ENCODE measurements at regions not wholly inside any gene's neighbourhood (a gene's known extent, or its start where the extent isn't known, plus 50 kb on each side); places are given as distances from the start of the nearest gene placed in this dataset.

DNA sequence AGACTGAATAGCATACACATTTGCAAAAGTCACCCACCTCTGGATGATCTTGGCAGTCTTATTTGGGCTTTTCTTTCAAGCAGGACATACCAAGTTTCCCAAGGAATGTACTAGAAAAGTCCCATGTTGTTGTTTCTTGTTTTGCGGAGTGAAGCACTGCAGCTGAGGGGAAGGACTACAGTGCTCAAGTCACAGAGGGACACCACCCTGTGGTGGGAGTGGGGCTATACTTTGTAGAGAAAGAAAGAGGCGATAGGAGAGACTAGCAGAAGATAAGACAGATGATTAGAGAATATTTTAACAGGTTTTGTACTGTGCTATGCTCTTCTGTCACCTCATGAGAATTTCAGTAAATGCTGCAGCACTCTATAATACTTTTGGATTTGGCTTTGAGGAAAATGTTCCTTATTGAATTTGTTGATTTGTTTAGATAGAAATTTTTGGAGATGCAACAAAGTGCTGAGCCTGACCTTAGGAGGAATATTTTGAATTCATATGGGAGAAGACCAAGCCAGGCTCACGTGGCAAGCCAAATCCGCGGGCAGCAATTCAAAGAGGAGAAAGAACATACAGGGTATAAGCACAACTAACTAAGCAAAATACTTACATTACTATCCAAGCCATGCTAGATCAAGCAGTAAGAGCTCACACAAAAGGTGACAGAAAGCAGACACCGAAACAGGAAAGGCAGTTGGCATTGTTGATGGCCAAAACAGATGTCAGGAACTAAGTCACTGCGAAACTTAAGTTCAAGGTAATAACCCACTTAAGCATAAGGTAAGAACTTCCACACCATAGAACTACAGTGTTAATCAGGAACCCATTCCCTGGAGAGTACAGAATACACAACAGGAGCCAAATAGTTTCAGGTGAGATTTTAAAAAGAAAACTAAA, 280.3 kb upstream of the INTU start (continued):
- TF ChIP-seq, protein P1, sequence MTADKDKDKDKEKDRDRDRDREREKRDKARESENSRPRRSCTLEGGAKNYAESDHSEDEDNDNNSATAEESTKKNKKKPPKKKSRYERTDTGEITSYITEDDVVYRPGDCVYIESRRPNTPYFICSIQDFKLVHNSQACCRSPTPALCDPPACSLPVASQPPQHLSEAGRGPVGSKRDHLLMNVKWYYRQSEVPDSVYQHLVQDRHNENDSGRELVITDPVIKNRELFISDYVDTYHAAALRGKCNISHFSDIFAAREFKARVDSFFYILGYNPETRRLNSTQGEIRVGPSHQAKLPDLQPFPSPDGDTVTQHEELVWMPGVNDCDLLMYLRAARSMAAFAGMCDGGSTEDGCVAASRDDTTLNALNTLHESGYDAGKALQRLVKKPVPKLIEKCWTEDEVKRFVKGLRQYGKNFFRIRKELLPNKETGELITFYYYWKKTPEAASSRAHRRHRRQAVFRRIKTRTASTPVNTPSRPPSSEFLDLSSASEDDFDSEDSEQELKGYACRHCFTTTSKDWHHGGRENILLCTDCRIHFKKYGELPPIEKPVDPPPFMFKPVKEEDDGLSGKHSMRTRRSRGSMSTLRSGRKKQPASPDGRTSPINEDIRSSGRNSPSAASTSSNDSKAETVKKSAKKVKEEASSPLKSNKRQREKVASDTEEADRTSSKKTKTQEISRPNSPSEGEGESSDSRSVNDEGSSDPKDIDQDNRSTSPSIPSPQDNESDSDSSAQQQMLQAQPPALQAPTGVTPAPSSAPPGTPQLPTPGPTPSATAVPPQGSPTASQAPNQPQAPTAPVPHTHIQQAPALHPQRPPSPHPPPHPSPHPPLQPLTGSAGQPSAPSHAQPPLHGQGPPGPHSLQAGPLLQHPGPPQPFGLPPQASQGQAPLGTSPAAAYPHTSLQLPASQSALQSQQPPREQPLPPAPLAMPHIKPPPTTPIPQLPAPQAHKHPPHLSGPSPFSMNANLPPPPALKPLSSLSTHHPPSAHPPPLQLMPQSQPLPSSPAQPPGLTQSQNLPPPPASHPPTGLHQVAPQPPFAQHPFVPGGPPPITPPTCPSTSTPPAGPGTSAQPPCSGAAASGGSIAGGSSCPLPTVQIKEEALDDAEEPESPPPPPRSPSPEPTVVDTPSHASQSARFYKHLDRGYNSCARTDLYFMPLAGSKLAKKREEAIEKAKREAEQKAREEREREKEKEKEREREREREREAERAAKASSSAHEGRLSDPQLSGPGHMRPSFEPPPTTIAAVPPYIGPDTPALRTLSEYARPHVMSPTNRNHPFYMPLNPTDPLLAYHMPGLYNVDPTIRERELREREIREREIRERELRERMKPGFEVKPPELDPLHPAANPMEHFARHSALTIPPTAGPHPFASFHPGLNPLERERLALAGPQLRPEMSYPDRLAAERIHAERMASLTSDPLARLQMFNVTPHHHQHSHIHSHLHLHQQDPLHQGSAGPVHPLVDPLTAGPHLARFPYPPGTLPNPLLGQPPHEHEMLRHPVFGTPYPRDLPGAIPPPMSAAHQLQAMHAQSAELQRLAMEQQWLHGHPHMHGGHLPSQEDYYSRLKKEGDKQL (CRISPR knock-in tag; IDR thresholded peaks at IDR 0.05; ENCODE audit: low read depth) = no peak
- TF ChIP-seq HOXA5 (CRISPR knock-in tag; IDR thresholded peaks at IDR 0.05) (no peak), ARNT (IDR thresholded peaks at IDR 0.05) (no peak), ZNF83 (CRISPR knock-in tag; IDR thresholded peaks at IDR 0.05; ENCODE audit: borderline replicate concordance) (no peak)
- TF ChIP-seq, protein P2, sequence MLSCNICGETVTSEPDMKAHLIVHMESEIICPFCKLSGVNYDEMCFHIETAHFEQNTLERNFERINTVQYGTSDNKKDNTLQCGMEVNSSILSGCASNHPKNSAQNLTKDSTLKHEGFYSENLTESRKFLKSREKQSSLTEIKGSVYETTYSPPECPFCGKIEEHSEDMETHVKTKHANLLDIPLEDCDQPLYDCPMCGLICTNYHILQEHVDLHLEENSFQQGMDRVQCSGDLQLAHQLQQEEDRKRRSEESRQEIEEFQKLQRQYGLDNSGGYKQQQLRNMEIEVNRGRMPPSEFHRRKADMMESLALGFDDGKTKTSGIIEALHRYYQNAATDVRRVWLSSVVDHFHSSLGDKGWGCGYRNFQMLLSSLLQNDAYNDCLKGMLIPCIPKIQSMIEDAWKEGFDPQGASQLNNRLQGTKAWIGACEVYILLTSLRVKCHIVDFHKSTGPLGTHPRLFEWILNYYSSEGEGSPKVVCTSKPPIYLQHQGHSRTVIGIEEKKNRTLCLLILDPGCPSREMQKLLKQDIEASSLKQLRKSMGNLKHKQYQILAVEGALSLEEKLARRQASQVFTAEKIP (CRISPR knock-in tag; IDR thresholded peaks at IDR 0.05; ENCODE audit: borderline replicate concordance) = no peak
- TF ChIP-seq, protein P3, sequence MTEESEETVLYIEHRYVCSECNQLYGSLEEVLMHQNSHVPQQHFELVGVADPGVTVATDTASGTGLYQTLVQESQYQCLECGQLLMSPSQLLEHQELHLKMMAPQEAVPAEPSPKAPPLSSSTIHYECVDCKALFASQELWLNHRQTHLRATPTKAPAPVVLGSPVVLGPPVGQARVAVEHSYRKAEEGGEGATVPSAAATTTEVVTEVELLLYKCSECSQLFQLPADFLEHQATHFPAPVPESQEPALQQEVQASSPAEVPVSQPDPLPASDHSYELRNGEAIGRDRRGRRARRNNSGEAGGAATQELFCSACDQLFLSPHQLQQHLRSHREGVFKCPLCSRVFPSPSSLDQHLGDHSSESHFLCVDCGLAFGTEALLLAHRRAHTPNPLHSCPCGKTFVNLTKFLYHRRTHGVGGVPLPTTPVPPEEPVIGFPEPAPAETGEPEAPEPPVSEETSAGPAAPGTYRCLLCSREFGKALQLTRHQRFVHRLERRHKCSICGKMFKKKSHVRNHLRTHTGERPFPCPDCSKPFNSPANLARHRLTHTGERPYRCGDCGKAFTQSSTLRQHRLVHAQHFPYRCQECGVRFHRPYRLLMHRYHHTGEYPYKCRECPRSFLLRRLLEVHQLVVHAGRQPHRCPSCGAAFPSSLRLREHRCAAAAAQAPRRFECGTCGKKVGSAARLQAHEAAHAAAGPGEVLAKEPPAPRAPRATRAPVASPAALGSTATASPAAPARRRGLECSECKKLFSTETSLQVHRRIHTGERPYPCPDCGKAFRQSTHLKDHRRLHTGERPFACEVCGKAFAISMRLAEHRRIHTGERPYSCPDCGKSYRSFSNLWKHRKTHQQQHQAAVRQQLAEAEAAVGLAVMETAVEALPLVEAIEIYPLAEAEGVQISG (CRISPR knock-in tag; IDR thresholded peaks at IDR 0.05) = no peak
